ENCODE measurements at regions not wholly inside any gene's neighbourhood (a gene's known extent, or its start where the extent isn't known, plus 50 kb on each side); places are given as distances from the start of the nearest gene placed in this dataset.

GRCh38 chr9:106127776-106128175 lies 433.4 kb downstream of the TMEM38B start:
- TF ChIP-seq BHLHE40 (IDR thresholded peaks at IDR 0.05; ENCODE audit: borderline replicate concordance): no peak
- no peak for TF ChIP-seq FOXM1 (IDR thresholded peaks at IDR 0.05; ENCODE audit: borderline replicate concordance)
- no peak for TF ChIP-seq L3MBTL2 (conservative IDR thresholded peaks at IDR 0.05)
- TF ChIP-seq CTBP1 (IDR thresholded peaks at IDR 0.05; ENCODE audit: borderline replicate concordance): no peak
- no peak for TF ChIP-seq ZNF384 (IDR thresholded peaks at IDR 0.05)
- DNase-seq (ENCODE audit: extremely low spot score): no peak
- ChIA-PET CTCF (no interaction called here), POLR2A (no interaction called here)

GRCh38 chr9:106130374-106130773 lies 436.0 kb downstream of the TMEM38B start:
- TF ChIP-seq ELF4 (IDR thresholded peaks at IDR 0.05) (no peak), L3MBTL2 (conservative IDR thresholded peaks at IDR 0.05) (no peak), HDGF (IDR thresholded peaks at IDR 0.05; ENCODE audit: borderline replicate concordance) (no peak), ZNF384 (IDR thresholded peaks at IDR 0.05) (no peak), FOXA1 (IDR thresholded peaks at IDR 0.05) (no peak), FOXM1 (IDR thresholded peaks at IDR 0.05; ENCODE audit: borderline replicate concordance) (no peak)
- TF ChIP-seq, protein P1, sequence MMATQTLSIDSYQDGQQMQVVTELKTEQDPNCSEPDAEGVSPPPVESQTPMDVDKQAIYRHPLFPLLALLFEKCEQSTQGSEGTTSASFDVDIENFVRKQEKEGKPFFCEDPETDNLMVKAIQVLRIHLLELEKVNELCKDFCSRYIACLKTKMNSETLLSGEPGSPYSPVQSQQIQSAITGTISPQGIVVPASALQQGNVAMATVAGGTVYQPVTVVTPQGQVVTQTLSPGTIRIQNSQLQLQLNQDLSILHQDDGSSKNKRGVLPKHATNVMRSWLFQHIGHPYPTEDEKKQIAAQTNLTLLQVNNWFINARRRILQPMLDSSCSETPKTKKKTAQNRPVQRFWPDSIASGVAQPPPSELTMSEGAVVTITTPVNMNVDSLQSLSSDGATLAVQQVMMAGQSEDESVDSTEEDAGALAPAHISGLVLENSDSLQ (IDR thresholded peaks at IDR 0.05): no peak
- DNase-seq (ENCODE audit: extremely low spot score): no peak
- ChIA-PET POLR2A (no interaction called here), CTCF (no interaction called here)

DNA sequence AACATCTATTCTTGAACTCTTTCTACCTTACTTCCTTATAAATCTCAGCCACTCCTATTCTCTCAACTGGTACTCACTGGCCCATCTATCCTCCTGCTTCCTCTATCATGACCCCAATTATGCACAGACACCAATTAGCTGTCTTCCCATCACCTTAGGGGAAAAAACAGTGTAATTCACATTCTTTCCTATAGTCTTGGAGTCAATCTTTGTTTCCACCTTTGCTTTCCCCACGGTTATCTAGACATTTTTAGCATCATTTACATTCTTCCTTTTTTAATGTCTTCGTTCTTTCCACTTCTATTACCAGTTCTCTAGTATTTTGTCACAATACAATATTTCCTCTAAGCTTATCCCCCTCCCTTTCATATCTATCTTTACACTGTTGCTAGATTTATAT lies 449.4 kb downstream of the TMEM38B start:
- TF ChIP-seq BHLHE40 (IDR thresholded peaks at IDR 0.05; ENCODE audit: borderline replicate concordance) (no peak), LEF1 (IDR thresholded peaks at IDR 0.05; ENCODE audit: borderline replicate concordance) (no peak), L3MBTL2 (conservative IDR thresholded peaks at IDR 0.05) (no peak), ZNF384 (IDR thresholded peaks at IDR 0.05) (no peak), SP1 (IDR thresholded peaks at IDR 0.05) (no peak), FOXK2 (IDR thresholded peaks at IDR 0.05) (no peak), ELF4 (IDR thresholded peaks at IDR 0.05) (no peak), ARNT (IDR thresholded peaks at IDR 0.05) (no peak), SUZ12 (IDR thresholded peaks at IDR 0.05) (no peak), FOXM1 (IDR thresholded peaks at IDR 0.05; ENCODE audit: borderline replicate concordance) (no peak), TARDBP (IDR thresholded peaks at IDR 0.05) (no peak), FOXA1 (IDR thresholded peaks at IDR 0.05) (no peak), HDGF (IDR thresholded peaks at IDR 0.05; ENCODE audit: borderline replicate concordance) (no peak), NFRKB (IDR thresholded peaks at IDR 0.05) (no peak), CTBP1 (IDR thresholded peaks at IDR 0.05; ENCODE audit: borderline replicate concordance) (no peak)
- TF ChIP-seq, protein P1 (IDR thresholded peaks at IDR 0.05): no peak
- POLR2A ChIA-PET: no interaction called here

DNA sequence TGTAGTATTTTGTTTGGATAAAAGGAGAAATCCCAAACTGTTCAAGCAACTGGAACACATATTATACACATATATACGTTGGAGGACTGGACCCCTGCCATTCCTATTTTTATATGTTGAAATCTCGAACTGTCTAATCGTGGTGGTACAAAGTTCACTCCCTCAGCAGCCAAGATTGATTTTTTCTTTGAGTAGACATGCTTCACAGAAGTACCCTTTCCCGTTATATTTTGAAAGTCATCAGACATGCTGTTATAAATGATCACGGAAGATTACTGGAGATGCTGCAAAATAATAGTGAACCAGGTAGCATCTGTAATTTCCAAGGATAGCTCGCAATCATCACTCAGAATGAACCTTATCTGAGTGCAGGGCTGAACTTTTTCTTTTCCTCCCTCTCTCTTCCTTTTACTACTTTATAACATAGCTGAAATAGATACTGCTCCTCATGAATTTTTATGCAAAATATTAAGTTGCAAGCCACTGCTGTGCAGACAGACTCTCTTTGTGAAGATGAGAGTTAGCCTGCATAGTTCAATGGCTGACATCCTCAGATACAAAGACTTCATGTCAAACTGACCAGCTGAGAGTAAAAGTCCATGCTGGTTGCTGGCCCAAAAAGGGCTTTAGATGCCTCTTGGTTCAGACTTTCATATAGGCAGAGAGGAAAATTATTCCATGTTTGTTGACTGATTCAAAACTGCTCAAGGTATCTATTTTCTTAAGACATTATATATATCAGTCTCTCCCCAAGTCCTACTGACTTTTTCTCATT lies 451.9 kb downstream of the TMEM38B start:
- POLR2A ChIA-PET: no interaction called here
- CTCF ChIA-PET: no interaction called here
- TF ChIP-seq ARNT (IDR thresholded peaks at IDR 0.05) (no peak), FOXM1 (IDR thresholded peaks at IDR 0.05; ENCODE audit: borderline replicate concordance) (no peak), NFRKB (IDR thresholded peaks at IDR 0.05) (no peak), FOXA1 (IDR thresholded peaks at IDR 0.05) (no peak), FOXK2 (IDR thresholded peaks at IDR 0.05) (no peak), SUZ12 (IDR thresholded peaks at IDR 0.05) (no peak), TARDBP (IDR thresholded peaks at IDR 0.05) (no peak)
- DNase-seq (ENCODE audit: extremely low spot score): no peak

More for the DNA sequence above, 449.4 kb downstream of the TMEM38B start:
- DNase-seq (ENCODE audit: extremely low spot score): no peak
- CTCF ChIA-PET: no interaction called here

- ChIA-PET CTCF (no interaction called here), POLR2A (no interaction called here)
- DNase-seq (ENCODE audit: extremely low spot score): no peak
- no peak for TF ChIP-seq FOXA1 (IDR thresholded peaks at IDR 0.05)
- no peak for TF ChIP-seq HDGF (IDR thresholded peaks at IDR 0.05; ENCODE audit: borderline replicate concordance)
- no peak for TF ChIP-seq BHLHE40 (IDR thresholded peaks at IDR 0.05; ENCODE audit: borderline replicate concordance)
- no peak for TF ChIP-seq FOXM1 (IDR thresholded peaks at IDR 0.05; ENCODE audit: borderline replicate concordance)
- no peak for TF ChIP-seq SP1 (IDR thresholded peaks at IDR 0.05)
- no peak for TF ChIP-seq ARNT (IDR thresholded peaks at IDR 0.05)
- no peak for TF ChIP-seq CTBP1 (IDR thresholded peaks at IDR 0.05; ENCODE audit: borderline replicate concordance)
- TF ChIP-seq TARDBP (IDR thresholded peaks at IDR 0.05): no peak
- no peak for TF ChIP-seq SUZ12 (IDR thresholded peaks at IDR 0.05)
- TF ChIP-seq NFRKB (IDR thresholded peaks at IDR 0.05): no peak
- no peak for TF ChIP-seq ELF4 (IDR thresholded peaks at IDR 0.05)
- TF ChIP-seq FOXK2 (IDR thresholded peaks at IDR 0.05): no peak
These were observed 452.5 kb downstream of the TMEM38B start for GRCh38 chr9:106146886-106147285.

- no peak for TF ChIP-seq TARDBP (IDR thresholded peaks at IDR 0.05)
- TF ChIP-seq ZNF384 (IDR thresholded peaks at IDR 0.05): no peak
- no peak for TF ChIP-seq SP1 (IDR thresholded peaks at IDR 0.05)
- TF ChIP-seq CTBP1 (IDR thresholded peaks at IDR 0.05; ENCODE audit: borderline replicate concordance): no peak
- CTCF ChIA-PET: no interaction called here
- no peak for DNase-seq (ENCODE audit: extremely low spot score)
- POLR2A ChIA-PET: no interaction called here
These were observed 455.6 kb downstream of the TMEM38B start for GRCh38 chr9:106149956-106150355.

GRCh38 chr9:106156465-106156864 lies 462.1 kb downstream of the TMEM38B start:
- ChIA-PET POLR2A (no interaction called here), CTCF (no interaction called here)
- DNase-seq (ENCODE audit: extremely low spot score): no peak
- TF ChIP-seq CTBP1 (IDR thresholded peaks at IDR 0.05; ENCODE audit: borderline replicate concordance) (no peak), ARNT (IDR thresholded peaks at IDR 0.05) (no peak), L3MBTL2 (conservative IDR thresholded peaks at IDR 0.05) (no peak), SUZ12 (IDR thresholded peaks at IDR 0.05) (no peak), FOXA1 (IDR thresholded peaks at IDR 0.05) (no peak), FOXK2 (IDR thresholded peaks at IDR 0.05) (no peak), BHLHE40 (IDR thresholded peaks at IDR 0.05; ENCODE audit: borderline replicate concordance) (no peak), ZNF384 (IDR thresholded peaks at IDR 0.05) (no peak), ELF4 (IDR thresholded peaks at IDR 0.05) (no peak), HDGF (IDR thresholded peaks at IDR 0.05; ENCODE audit: borderline replicate concordance) (no peak), FOXM1 (IDR thresholded peaks at IDR 0.05; ENCODE audit: borderline replicate concordance) (no peak), SP1 (IDR thresholded peaks at IDR 0.05) (no peak), NFRKB (IDR thresholded peaks at IDR 0.05) (no peak), LEF1 (IDR thresholded peaks at IDR 0.05; ENCODE audit: borderline replicate concordance) (no peak), TARDBP (IDR thresholded peaks at IDR 0.05) (no peak)
- TF ChIP-seq, protein P1 (IDR thresholded peaks at IDR 0.05): no peak
